ENCODE measurements at regions not wholly inside any gene's neighbourhood (a gene's known extent, or its start where the extent isn't known, plus 50 kb on each side); places are given as distances from the start of the nearest gene placed in this dataset.

- Histone ChIP-seq H3K27ac (ENCODE audit: low read depth in 1 of 3, low read length in 2 of 3) (no peak overlapping the region), H3K9me3 (ENCODE audit: control insufficient read depth in 2 of 2, insufficient read depth in 1 of 2, low read depth in 1 of 2, low read length in 1 of 2) (no peaks in the 10 kb centered on the region), H3K27me3 (ENCODE audit: control insufficient read depth in 3 of 3, insufficient read depth in 3 of 3, low read length in 3 of 3) (no peaks in the 10 kb centered on the region), H3K4me3 (ENCODE audit: low read depth in 1 of 3, low read length in 3 of 3) (no peak overlapping the region), H3K36me3 (ENCODE audit: control insufficient read depth in 3 of 3, insufficient read depth in 2 of 3, low read depth in 1 of 3, low read length in 3 of 3) (peaks cover 0 to 5% (median 0%) of the 10 kb centered on the region in 3 donors), H3K4me1 (ENCODE audit: control insufficient read depth in 3 of 3, insufficient read depth in 2 of 3, low read depth in 1 of 3, low read length in 2 of 3) (no peaks in the 10 kb centered on the region)
- DNase-seq, result no peak
- FAIRE-seq, result no peak
- WGBS, 3 donors, result 67 to 72% (median 69%) methylated on average over 2 of the region's 2 CpGs
Measured at GRCh38 chrX:74234818-74235217, 69.2 kb upstream of the ZCCHC13 start.

GRCh38 chrX:74232859-74233258 is 71.1 kb upstream of the ZCCHC13 start:
- Histone ChIP-seq H3K4me1 (ENCODE audit: control insufficient read depth in 3 of 3, insufficient read depth in 2 of 3, low read depth in 1 of 3, low read length in 2 of 3) (no peaks in the 10 kb centered on the region), H3K27me3 (ENCODE audit: control insufficient read depth in 3 of 3, insufficient read depth in 3 of 3, low read length in 3 of 3) (no peaks in the 10 kb centered on the region), H3K36me3 (ENCODE audit: control insufficient read depth in 3 of 3, insufficient read depth in 2 of 3, low read depth in 1 of 3, low read length in 3 of 3) (peaks cover 0 to 5% (median 0%) of the 10 kb centered on the region in 3 donors), H3K4me3 (ENCODE audit: low read depth in 1 of 3, low read length in 3 of 3) (no peak overlapping the region), H3K9me3 (ENCODE audit: control insufficient read depth in 2 of 2, insufficient read depth in 1 of 2, low read depth in 1 of 2, low read length in 1 of 2) (no peaks in the 10 kb centered on the region), H3K27ac (ENCODE audit: low read depth in 1 of 3, low read length in 2 of 3) (no peak overlapping the region)
- 76 to 91% (median 90%) methylated on average over 3 of the region's 3 CpGs for WGBS, 3 donors
- FAIRE-seq (no peak), DNase-seq (no peak)

- WGBS, 3 donors, result 70 to 74% (median 74%) methylated on average over 5 of the region's 5 CpGs
Measured at GRCh38 chrX:74231625-74232024, 72.4 kb upstream of the ZCCHC13 start.

GRCh38 chrX:74230094-74230493 is 73.9 kb upstream of the ZCCHC13 start:
- Histone ChIP-seq H3K4me1 (ENCODE audit: control insufficient read depth in 3 of 3, insufficient read depth in 2 of 3, low read depth in 1 of 3, low read length in 2 of 3) (no peaks in the 10 kb centered on the region), H3K4me3 (ENCODE audit: low read depth in 1 of 3, low read length in 3 of 3) (no peak overlapping the region), H3K9me3 (ENCODE audit: control insufficient read depth in 2 of 2, insufficient read depth in 1 of 2, low read depth in 1 of 2, low read length in 1 of 2) (peaks cover 0 to 5% of the 10 kb centered on the region in 2 donors), H3K27ac (ENCODE audit: low read depth in 1 of 3, low read length in 2 of 3) (no peak overlapping the region), H3K36me3 (ENCODE audit: control insufficient read depth in 3 of 3, insufficient read depth in 2 of 3, low read depth in 1 of 3, low read length in 3 of 3) (peaks cover 0 to 12% (median 0%) of the 10 kb centered on the region in 3 donors), H3K27me3 (ENCODE audit: control insufficient read depth in 3 of 3, insufficient read depth in 3 of 3, low read length in 3 of 3) (no peaks in the 10 kb centered on the region)
- FAIRE-seq, result no peak
- DNase-seq, result no peak

More at GRCh38 chrX:74231625-74232024, 72.4 kb upstream of the ZCCHC13 start:
- no peaks in the 10 kb centered on the region for H3K9me3 ChIP-seq (ENCODE audit: control insufficient read depth in 2 of 2, insufficient read depth in 1 of 2, low read depth in 1 of 2, low read length in 1 of 2)
- FAIRE-seq (no peak), DNase-seq (no peak)
- no peaks in the 10 kb centered on the region for H3K4me1 ChIP-seq (ENCODE audit: control insufficient read depth in 3 of 3, insufficient read depth in 2 of 3, low read depth in 1 of 3, low read length in 2 of 3)
- H3K27ac ChIP-seq (ENCODE audit: low read depth in 1 of 3, low read length in 2 of 3), result no peak overlapping the region
- no peaks in the 10 kb centered on the region for H3K27me3 ChIP-seq (ENCODE audit: control insufficient read depth in 3 of 3, insufficient read depth in 3 of 3, low read length in 3 of 3)
- H3K4me3 ChIP-seq (ENCODE audit: low read depth in 1 of 3, low read length in 3 of 3), result no peak overlapping the region
- H3K36me3 ChIP-seq (ENCODE audit: control insufficient read depth in 3 of 3, insufficient read depth in 2 of 3, low read depth in 1 of 3, low read length in 3 of 3), result peaks cover 0 to 7% (median 0%) of the 10 kb centered on the region in 3 donors

GRCh38 chrX:74225111-74225510 is 78.9 kb upstream of the ZCCHC13 start:
- no peaks in the 10 kb centered on the region for H3K4me1 ChIP-seq (ENCODE audit: control insufficient read depth in 3 of 3, insufficient read depth in 2 of 3, low read depth in 1 of 3, low read length in 2 of 3)
- FAIRE-seq (no peak), DNase-seq (no peak)
- peaks cover 0 to 16% (median 2%) of the 10 kb centered on the region in 3 donors for H3K36me3 ChIP-seq (ENCODE audit: control insufficient read depth in 3 of 3, insufficient read depth in 2 of 3, low read depth in 1 of 3, low read length in 3 of 3)
- H3K4me3 ChIP-seq (ENCODE audit: low read depth in 1 of 3, low read length in 3 of 3), result no peak overlapping the region
- H3K27ac ChIP-seq (ENCODE audit: low read depth in 1 of 3, low read length in 2 of 3), result no peak overlapping the region
- peaks cover 0 to 7% of the 10 kb centered on the region in 2 donors for H3K9me3 ChIP-seq (ENCODE audit: control insufficient read depth in 2 of 2, insufficient read depth in 1 of 2, low read depth in 1 of 2, low read length in 1 of 2)
- 86 to 95% (median 93%) methylated on average over 5 of the region's 5 CpGs for WGBS, 3 donors
- H3K27me3 ChIP-seq (ENCODE audit: control insufficient read depth in 3 of 3, insufficient read depth in 3 of 3, low read length in 3 of 3), result no peaks in the 10 kb centered on the region

GRCh38 chrX:74220277-74220676 is 83.7 kb upstream of the ZCCHC13 start:
- H3K4me1 ChIP-seq (ENCODE audit: control insufficient read depth in 3 of 3, insufficient read depth in 2 of 3, low read depth in 1 of 3, low read length in 2 of 3), result peaks cover 0 to 5% (median 2%) of the 10 kb centered on the region in 3 donors
- DNase-seq (no peak), FAIRE-seq (no peak)
- H3K9me3 ChIP-seq (ENCODE audit: control insufficient read depth in 2 of 2, insufficient read depth in 1 of 2, low read depth in 1 of 2, low read length in 1 of 2), result peaks cover 0 to 3% of the 10 kb centered on the region in 2 donors
- no peak overlapping the region for H3K4me3 ChIP-seq (ENCODE audit: low read depth in 1 of 3, low read length in 3 of 3)
- H3K27ac ChIP-seq (ENCODE audit: low read depth in 1 of 3, low read length in 2 of 3), result no peak overlapping the region
- no peaks in the 10 kb centered on the region for H3K27me3 ChIP-seq (ENCODE audit: control insufficient read depth in 3 of 3, insufficient read depth in 3 of 3, low read length in 3 of 3)
- H3K36me3 ChIP-seq (ENCODE audit: control insufficient read depth in 3 of 3, insufficient read depth in 2 of 3, low read depth in 1 of 3, low read length in 3 of 3), result peaks cover 2 to 9% (median 6%) of the 10 kb centered on the region in 3 donors
- 87 to 95% (median 87%) methylated on average over 2 of the region's 2 CpGs for WGBS, 3 donors

- DNase-seq (no peak), FAIRE-seq (no peak)
- H3K27me3 ChIP-seq (ENCODE audit: control insufficient read depth in 3 of 3, insufficient read depth in 3 of 3, low read length in 3 of 3), result no peaks in the 10 kb centered on the region
- peaks cover 2 to 13% (median 6%) of the 10 kb centered on the region in 3 donors for H3K36me3 ChIP-seq (ENCODE audit: control insufficient read depth in 3 of 3, insufficient read depth in 2 of 3, low read depth in 1 of 3, low read length in 3 of 3)
- no peak overlapping the region for H3K27ac ChIP-seq (ENCODE audit: low read depth in 1 of 3, low read length in 2 of 3)
- H3K9me3 ChIP-seq (ENCODE audit: control insufficient read depth in 2 of 2, insufficient read depth in 1 of 2, low read depth in 1 of 2, low read length in 1 of 2), result no peaks in the 10 kb centered on the region
- 66 to 91% (median 82%) methylated on average over 1 of the region's 1 CpG for WGBS, 3 donors
- no peak overlapping the region for H3K4me3 ChIP-seq (ENCODE audit: low read depth in 1 of 3, low read length in 3 of 3)
- peaks cover 0 to 5% (median 2%) of the 10 kb centered on the region in 3 donors for H3K4me1 ChIP-seq (ENCODE audit: control insufficient read depth in 3 of 3, insufficient read depth in 2 of 3, low read depth in 1 of 3, low read length in 2 of 3)
Measured at GRCh38 chrX:74218895-74219294, 85.1 kb upstream of the ZCCHC13 start.

GRCh38 chrX:74216421-74216820 is 87.6 kb upstream of the ZCCHC13 start:
- no peak overlapping the region for H3K4me3 ChIP-seq (ENCODE audit: low read depth in 1 of 3, low read length in 3 of 3)
- DNase-seq (peak; percentile 58 to 67), FAIRE-seq (no peak)
- no peaks in the 10 kb centered on the region for H3K27me3 ChIP-seq (ENCODE audit: control insufficient read depth in 3 of 3, insufficient read depth in 3 of 3, low read length in 3 of 3)
- H3K9me3 ChIP-seq (ENCODE audit: control insufficient read depth in 2 of 2, insufficient read depth in 1 of 2, low read depth in 1 of 2, low read length in 1 of 2), result no peaks in the 10 kb centered on the region
- H3K36me3 ChIP-seq (ENCODE audit: control insufficient read depth in 3 of 3, insufficient read depth in 2 of 3, low read depth in 1 of 3, low read length in 3 of 3), result peaks cover 2 to 12% (median 6%) of the 10 kb centered on the region in 3 donors
- peak overlapping the region in 1 of 3 donors; percentile 75 for H3K27ac ChIP-seq (ENCODE audit: low read depth in 1 of 3, low read length in 2 of 3)
- H3K4me1 ChIP-seq (ENCODE audit: control insufficient read depth in 3 of 3, insufficient read depth in 2 of 3, low read depth in 1 of 3, low read length in 2 of 3), result peaks cover 0 to 5% (median 2%) of the 10 kb centered on the region in 3 donors

- peaks cover 0 to 3% (median 2%) of the 10 kb centered on the region in 3 donors for H3K4me1 ChIP-seq (ENCODE audit: control insufficient read depth in 3 of 3, insufficient read depth in 2 of 3, low read depth in 1 of 3, low read length in 2 of 3)
- DNase-seq (no peak), FAIRE-seq (peak; percentile 87)
- H3K27ac ChIP-seq (ENCODE audit: low read depth in 1 of 3, low read length in 2 of 3), result no peak overlapping the region
- H3K9me3 ChIP-seq (ENCODE audit: control insufficient read depth in 2 of 2, insufficient read depth in 1 of 2, low read depth in 1 of 2, low read length in 1 of 2), result no peaks in the 10 kb centered on the region
- H3K27me3 ChIP-seq (ENCODE audit: control insufficient read depth in 3 of 3, insufficient read depth in 3 of 3, low read length in 3 of 3), result no peaks in the 10 kb centered on the region
- no peak overlapping the region for H3K4me3 ChIP-seq (ENCODE audit: low read depth in 1 of 3, low read length in 3 of 3)
- H3K36me3 ChIP-seq (ENCODE audit: control insufficient read depth in 3 of 3, insufficient read depth in 2 of 3, low read depth in 1 of 3, low read length in 3 of 3), result peaks cover 0 to 17% (median 0%) of the 10 kb centered on the region in 3 donors
- WGBS, 3 donors, result 94 to 100% (median 97%) methylated on average over 1 of the region's 1 CpG
Measured at GRCh38 chrX:74211911-74212310, 92.1 kb upstream of the ZCCHC13 start.

Data from small intestine (tissue), 7 donors.